ENCODE measurements at regions not wholly inside any gene's neighbourhood (a gene's known extent, or its start where the extent isn't known, plus 50 kb on each side); places are given as distances from the start of the nearest gene placed in this dataset.

DNA sequence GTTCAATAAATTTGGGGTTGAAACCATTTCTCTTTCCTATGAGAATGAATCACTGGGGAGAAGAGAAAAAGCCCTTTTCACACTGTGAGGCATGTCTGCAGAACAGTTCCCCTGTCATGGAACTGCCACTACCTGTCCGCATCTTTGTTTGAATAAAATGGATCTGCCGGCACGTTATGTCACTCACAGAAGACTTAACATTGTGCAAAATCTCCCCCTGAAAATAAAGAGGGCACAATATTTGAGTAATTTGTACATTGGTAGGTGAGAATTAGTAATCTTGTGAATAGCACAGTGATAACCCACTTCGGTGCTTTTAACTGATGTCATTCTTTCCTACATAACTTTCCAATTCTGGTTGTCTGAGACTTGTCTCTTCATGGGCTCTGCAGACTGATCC lies 804.0 kb downstream of the C6orf118 start (continued):
- TF ChIP-seq ATF6 (CRISPR knock-in tag; IDR thresholded peaks at IDR 0.05) (no peak), KLF13 (tag; IDR thresholded peaks at IDR 0.05; ENCODE audit: borderline replicate concordance, low read depth) (no peak)
- TF ChIP-seq, protein P1, sequence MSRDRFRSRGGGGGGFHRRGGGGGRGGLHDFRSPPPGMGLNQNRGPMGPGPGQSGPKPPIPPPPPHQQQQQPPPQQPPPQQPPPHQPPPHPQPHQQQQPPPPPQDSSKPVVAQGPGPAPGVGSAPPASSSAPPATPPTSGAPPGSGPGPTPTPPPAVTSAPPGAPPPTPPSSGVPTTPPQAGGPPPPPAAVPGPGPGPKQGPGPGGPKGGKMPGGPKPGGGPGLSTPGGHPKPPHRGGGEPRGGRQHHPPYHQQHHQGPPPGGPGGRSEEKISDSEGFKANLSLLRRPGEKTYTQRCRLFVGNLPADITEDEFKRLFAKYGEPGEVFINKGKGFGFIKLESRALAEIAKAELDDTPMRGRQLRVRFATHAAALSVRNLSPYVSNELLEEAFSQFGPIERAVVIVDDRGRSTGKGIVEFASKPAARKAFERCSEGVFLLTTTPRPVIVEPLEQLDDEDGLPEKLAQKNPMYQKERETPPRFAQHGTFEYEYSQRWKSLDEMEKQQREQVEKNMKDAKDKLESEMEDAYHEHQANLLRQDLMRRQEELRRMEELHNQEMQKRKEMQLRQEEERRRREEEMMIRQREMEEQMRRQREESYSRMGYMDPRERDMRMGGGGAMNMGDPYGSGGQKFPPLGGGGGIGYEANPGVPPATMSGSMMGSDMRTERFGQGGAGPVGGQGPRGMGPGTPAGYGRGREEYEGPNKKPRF (IDR thresholded peaks at IDR 0.05; ENCODE audit: low read depth, low read length) = no peak

DNA sequence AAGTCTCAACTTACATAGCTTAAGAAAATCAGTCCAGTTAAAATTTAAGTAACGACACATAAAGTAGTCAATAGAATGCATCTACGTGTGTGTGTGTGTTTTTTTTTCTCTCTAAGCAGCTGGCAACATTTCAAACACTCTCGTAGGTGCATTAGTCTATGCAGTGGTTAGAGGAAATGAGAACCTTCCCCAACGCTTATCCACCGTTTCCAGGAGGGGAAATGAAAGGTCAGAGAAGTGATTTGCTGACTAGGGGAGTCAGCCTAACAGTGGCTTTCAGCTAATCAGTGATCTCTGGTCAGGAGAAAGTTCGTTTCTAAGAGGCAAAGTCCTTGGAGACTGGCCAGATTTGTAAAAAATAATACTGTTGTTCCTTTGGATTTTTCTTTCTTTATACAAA lies 806.6 kb downstream of the C6orf118 start:
- Histone ChIP-seq H4K20me1 (replicated peaks; ENCODE audit: control insufficient read depth, insufficient read depth, low read length) (no peaks in the 10 kb centered on the region), H3K4me1 (replicated peaks in 1 of 2; ENCODE audit: control insufficient read depth in 2 of 2, insufficient read depth in 2 of 2, low read length in 2 of 2) (no peaks in the 10 kb centered on the region), H3K4me3 (no peak overlapping the region), H3K9ac (ENCODE audit: insufficient read depth in 1 of 2, low read depth in 2 of 2, low read length in 2 of 2) (no peak overlapping the region), H2AFZ (ENCODE audit: low read depth, low read length) (no peak overlapping the region), H3K36me3 (ENCODE audit: control insufficient read depth, insufficient read depth, low read length) (no peaks in the 10 kb centered on the region), H3K4me2 (ENCODE audit: insufficient read depth, low read length) (no peak overlapping the region), H3K9me3 (replicated peaks; ENCODE audit: control insufficient read depth, insufficient read depth, low read depth, low read length) (no peaks in the 10 kb centered on the region), H3K79me2 (ENCODE audit: control insufficient read depth, insufficient read depth, low read length) (no peaks in the 10 kb centered on the region), H3K27ac (ENCODE audit: extremely low read depth, low read depth, low read length) (no peak overlapping the region), H3K9me1 (ENCODE audit: control insufficient read depth, insufficient read depth, low read length) (no peaks in the 10 kb centered on the region), H3K27me3 (ENCODE audit: control insufficient read depth in 2 of 2, insufficient read depth in 2 of 2, low read length in 2 of 2) (no peaks in the 10 kb centered on the region)
- no TSS peak for BruUV-seq (replicated peaks)
- WGBS (ENCODE audit: insufficient coverage, low coverage, missing lambda C conversion rate) = 0% methylated on average over 6 of the region's 6 CpGs
- DNase-seq (ENCODE audit: extremely low read depth in 1 of 4, low spot score in 3 of 4) (no peak), FAIRE-seq (no peak), ATAC-seq (no peak)
- intact Hi-C loops (cut with micrococcal nuclease) (no loop called here), in situ Hi-C loops (cut with MboI) (no loop called here)
- ChIA-PET CTCF (ENCODE audit: low intra/inter-chr PET ratio) (no interaction called here), POLR2A (interaction anchor here (0.7 kb wide), 1 partner anchor 188 kb away, joined by 3 read pairs; no protein-coding TSS in a partner anchor)
- no peak for TF ChIP-seq ZNF398 (CRISPR knock-in tag; IDR thresholded peaks at IDR 0.05)
- TF ChIP-seq, protein P2, sequence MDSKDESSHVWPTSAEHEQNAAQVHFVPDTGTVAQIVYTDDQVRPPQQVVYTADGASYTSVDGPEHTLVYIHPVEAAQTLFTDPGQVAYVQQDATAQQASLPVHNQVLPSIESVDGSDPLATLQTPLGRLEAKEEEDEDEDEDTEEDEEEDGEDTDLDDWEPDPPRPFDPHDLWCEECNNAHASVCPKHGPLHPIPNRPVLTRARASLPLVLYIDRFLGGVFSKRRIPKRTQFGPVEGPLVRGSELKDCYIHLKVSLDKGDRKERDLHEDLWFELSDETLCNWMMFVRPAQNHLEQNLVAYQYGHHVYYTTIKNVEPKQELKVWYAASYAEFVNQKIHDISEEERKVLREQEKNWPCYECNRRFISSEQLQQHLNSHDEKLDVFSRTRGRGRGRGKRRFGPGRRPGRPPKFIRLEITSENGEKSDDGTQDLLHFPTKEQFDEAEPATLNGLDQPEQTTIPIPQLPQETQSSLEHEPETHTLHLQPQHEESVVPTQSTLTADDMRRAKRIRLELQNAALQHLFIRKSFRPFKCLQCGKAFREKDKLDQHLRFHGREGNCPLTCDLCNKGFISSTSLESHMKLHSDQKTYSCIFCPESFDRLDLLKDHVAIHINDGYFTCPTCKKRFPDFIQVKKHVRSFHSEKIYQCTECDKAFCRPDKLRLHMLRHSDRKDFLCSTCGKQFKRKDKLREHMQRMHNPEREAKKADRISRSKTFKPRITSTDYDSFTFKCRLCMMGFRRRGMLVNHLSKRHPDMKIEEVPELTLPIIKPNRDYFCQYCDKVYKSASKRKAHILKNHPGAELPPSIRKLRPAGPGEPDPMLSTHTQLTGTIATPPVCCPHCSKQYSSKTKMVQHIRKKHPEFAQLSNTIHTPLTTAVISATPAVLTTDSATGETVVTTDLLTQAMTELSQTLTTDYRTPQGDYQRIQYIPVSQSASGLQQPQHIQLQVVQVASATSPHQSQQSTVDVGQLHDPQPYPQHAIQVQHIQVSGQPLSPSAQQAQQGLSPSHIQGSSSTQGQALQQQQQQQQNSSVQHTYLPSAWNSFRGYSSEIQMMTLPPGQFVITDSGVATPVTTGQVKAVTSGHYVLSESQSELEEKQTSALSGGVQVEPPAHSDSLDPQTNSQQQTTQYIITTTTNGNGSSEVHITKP (IDR thresholded peaks at IDR 0.05; ENCODE audit: partially characterized antibody) = no peak
- TF ChIP-seq ZNF583 (CRISPR knock-in tag; IDR thresholded peaks at IDR 0.05) = no peak
- TF ChIP-seq, protein P3, sequence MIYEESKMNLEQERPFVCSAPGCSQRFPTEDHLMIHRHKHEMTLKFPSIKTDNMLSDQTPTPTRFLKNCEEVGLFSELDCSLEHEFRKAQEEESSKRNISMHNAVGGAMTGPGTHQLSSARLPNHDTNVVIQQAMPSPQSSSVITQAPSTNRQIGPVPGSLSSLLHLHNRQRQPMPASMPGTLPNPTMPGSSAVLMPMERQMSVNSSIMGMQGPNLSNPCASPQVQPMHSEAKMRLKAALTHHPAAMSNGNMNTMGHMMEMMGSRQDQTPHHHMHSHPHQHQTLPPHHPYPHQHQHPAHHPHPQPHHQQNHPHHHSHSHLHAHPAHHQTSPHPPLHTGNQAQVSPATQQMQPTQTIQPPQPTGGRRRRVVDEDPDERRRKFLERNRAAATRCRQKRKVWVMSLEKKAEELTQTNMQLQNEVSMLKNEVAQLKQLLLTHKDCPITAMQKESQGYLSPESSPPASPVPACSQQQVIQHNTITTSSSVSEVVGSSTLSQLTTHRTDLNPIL (CRISPR knock-in tag; IDR thresholded peaks at IDR 0.05) = no peak
- no peak for TF ChIP-seq POLR2G (IDR thresholded peaks at IDR 0.05; ENCODE audit: low read depth, low read length)
- TF ChIP-seq HSF4 (CRISPR knock-in tag; IDR thresholded peaks at IDR 0.05; ENCODE audit: borderline replicate concordance) = no peak

All from K562 (cell line).